ENCODE measurements at regions not wholly inside any gene's neighbourhood (a gene's known extent, or its start where the extent isn't known, plus 50 kb on each side); places are given as distances from the start of the nearest gene placed in this dataset.

- no peak for TF ChIP-seq CTCF (IDR thresholded peaks at IDR 0.05 in 4 of 5, conservative IDR thresholded peaks at IDR 0.05 in 1 of 5)
- TF ChIP-seq POLR2A (IDR thresholded peaks at IDR 0.05): no peak
These were observed 1108.1 kb upstream of the CNTN5 start for GRCh38 chr11:97912629-97913028.

All from gastrocnemius medialis (tissue), 4 donors.